GM21529 (cell line): ENCODE measurements at regions not wholly inside any gene's neighbourhood (a gene's known extent, or its start where the extent isn't known, plus 50 kb on each side); places are given as distances from the start of the nearest gene placed in this dataset.
A peak's percentile ranks its signal among the peaks of the same experiment; 100 is the strongest.
"Not testable (repeated sequence)": the region's sequence is repeated elsewhere in the genome, so short reads cannot be mapped to it uniquely, and the experiment has no call there.

Source experiments
- ATAC-seq: cut with Tn5 transposase; IDR thresholded peaks from one replicate; pipeline ENCODE4 v1.9.1; 2021; ENCODE audit not compliant: unreplicated experiment

DNA sequence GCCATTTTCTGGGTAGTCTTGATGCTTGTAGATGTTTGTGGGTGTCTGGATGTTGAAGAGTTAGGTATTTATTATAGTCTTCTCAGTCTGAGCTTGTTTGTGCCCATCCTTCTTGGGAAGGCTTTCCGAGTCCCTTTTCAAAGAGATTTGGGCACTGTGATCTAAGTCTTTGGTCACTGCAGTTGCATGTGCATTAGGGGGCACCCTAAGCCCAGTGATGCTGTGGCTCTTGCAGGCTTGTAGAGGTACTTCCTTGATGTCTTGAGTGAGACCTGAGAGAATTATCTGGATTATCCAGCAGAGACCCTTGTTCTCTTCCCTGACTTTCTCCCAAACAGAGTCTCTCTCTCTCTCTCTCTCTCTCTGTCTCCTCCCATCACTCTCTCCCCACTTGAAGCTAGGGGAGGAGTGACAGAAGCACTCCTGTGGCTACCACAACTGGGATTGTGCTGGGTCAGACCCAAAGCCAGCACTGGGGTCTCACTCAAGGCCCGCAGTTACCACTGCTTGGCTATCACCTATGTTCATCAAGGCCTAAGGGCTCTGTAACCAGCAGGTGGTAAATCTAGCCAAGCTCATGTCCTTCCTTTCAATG lies 68.5 kb downstream of the TMCO5A start:
- peak; percentile 74 for ATAC-seq

DNA sequence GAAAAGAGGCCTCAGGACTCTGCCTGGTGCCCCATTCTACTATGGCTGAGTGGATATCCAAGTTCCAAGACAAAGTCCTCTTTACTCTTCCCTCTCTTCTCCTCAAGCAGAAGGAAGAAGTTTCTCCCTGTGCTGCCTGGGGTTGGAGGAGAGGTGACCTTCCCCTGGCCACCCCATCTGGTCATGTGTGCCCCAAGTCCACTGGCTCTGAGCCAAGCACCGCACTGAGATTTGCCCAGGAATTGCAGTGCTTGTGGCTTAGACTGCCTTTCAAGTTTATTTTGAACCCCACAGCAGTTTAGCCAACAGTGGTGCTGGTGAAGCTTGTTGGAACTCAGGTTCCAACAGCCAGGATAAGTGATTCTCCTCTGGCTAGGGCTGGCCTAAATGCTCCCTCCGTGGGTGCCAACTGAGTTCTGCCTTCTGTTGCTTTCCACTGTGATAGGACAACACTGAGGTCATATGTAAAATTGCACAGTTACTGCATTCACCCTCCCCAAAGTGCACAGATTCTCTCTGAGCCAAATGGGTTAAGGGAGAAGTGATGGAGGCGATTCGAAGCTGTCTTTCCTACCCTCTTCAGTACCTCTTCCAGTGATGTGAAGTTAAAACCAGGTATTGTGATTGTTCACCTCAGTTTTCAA lies 69.9 kb downstream of the TMCO5A start:
- no peak for ATAC-seq

DNA sequence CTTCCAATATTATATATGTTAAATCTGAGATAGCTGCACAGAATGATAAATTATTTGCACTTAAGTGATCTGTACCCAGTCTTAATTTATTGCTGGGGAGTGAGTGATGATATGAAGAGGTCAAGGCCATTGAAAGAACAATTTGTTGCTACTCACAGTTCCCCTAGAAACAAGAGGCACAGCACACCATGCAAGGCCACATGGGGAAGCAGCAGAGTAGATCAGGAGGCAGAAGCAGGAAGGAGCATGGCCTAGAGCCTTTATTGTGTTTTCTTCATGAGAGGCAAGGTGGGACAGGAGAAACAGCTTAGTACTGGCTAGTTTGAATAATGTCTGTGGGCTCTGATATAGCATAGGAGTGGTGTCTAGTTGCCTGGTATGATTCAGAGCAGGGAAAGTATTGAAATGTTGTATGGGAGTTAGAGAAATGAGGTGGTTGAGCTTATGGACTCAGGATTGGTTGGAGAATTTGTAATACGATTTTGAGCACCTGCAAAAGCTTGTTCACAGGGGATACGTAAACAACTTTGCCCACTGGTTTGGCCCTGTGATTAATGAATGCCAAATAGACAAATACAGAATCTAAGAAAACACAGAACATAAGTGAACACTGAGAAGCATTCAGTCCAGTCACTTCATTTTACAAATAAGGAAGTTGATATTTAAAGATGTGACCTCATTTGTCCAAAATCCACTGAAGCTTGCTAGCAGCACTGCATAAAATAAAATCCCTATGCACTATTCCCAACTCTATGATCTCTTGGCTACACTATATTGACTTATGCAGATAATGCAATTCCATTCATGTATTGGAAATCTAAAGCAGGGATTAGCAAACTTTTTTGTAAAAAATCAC lies 71.7 kb downstream of the TMCO5A start:
- no peak for ATAC-seq

DNA sequence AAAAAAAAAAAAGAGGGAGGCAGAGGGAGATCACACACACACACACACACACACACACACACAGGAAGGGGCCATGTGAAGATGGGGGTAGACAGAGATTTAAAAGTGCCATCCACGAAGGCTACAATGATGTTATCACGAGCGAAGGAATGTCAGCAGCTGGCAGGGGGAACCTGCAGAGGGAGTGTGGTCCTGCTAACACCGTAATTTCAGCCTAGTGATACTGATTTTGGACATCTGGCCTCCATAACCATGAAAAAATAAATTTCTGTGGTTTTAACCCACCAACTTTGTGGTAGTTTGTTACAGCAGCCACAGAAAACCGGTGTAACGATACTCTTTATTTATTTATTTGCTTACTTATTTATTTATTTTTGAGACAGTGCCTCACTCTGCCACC lies 76.0 kb downstream of the TMCO5A start:
- no peak for ATAC-seq

DNA sequence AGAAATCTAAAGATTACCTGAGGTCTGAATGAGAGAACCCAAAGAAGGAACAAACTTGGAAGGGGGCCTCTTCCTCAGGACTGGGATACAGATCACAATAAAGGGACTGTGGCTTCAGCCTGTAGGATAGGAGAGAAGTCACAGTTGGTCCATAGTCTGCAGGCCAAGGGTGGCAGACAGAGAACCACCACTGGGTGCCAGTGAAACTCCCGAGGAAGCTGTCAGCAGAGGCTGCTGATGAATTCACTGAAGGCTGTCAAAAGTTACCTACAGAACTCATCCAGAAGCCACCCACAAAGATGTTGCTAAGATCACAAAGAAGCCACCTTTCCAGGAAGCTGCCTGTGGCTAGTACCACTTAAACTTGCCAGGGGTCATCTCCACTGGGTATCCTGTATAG lies 78.5 kb downstream of the TMCO5A start:
- ATAC-seq, result no peak

DNA sequence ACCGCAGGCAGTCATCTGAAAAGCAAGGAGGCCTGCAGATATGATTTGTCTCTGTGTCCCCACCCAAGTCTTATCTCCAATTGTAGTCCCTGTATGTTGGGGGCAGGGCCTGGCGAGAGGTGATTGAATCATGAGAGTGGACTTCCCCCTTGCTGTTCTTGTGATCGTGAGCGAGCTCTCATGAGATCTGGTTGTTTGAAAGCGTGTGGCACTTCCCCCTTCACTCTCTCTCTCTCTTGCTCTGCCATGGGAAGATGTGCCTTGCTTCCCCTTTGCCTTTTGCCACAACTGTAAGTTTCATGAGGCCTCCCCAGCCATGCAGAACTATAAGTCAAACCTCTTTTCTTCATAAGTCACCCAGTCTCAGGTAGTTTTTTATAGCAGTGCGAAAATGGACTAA lies 83.3 kb downstream of the TMCO5A start:
- ATAC-seq, result no peak

DNA sequence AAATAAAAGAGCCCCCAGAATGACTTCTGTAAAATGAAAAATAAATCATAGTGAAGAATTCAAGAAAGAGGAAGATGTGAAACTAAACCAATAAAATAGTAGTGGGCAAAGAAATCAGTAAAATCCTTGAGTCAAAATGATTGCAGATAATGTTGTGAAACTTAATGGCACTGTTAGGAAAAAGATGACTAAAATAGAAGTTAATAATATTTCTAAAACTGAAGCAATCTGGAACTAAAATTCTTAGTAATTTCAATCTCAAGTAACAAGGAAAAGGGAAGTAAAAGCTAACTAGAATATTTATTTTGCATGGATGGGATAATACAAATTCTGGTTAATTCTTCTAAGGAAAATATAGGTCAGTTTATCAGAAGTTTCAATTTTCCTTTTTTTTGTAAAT lies 84.6 kb downstream of the TMCO5A start:
- no peak for ATAC-seq

DNA sequence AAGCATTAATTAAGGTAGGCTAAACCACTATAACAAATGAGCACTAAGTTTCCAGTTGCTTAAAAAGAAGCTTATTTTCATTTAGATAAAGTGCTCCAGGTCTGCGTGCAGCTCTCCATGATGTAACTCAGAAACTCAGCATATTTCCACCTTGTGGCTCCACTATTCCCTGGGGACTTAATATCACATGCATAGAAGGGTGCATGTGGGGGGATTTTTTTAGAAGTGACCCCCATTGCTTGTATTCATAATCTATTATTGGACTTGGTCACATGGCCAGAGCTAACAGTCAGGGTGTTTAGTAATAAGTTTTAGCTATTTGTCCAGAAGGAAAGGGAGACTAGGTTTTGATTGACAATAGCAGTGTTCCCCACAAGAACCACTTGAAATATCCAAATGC lies 86.8 kb downstream of the TMCO5A start:
- ATAC-seq, result peak; percentile 63

DNA sequence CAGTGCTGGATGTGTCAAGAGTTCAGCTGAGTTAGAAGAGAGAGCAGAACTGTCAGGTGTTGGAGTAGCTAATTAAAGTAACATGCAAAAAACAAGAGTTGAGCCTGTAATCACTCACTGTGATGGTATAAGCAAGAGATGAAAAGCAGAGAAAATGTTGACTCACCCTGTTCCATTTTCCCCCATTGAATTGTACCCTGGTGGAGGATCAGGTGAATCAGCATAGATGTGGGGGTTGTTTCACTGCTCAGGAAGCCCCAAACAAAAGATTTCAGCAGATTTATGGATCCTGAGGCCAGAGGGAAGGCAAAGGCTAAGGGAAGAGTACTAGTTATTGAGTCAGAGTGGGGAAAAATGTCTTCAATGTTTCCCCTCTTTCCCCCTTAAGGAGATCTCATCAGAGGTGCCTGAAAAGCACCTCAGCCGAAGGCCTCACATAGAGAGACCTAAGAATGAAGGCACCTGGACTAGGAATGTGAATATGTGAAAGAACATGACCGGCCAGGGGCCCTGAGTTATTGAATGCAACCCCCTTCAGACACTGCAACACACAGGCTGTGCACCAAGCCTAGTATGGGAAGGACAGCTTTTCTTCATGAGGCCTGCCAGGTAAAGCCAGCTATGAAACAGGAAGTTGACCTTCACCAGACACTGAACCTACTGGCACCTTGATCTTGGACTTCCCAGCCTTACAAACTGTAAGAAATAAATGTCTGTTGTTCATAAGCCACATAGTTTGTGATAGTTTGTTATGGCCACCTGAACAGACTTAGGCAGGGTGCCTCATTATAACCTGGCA lies 90.1 kb downstream of the TMCO5A start:
- ATAC-seq, result no peak

DNA sequence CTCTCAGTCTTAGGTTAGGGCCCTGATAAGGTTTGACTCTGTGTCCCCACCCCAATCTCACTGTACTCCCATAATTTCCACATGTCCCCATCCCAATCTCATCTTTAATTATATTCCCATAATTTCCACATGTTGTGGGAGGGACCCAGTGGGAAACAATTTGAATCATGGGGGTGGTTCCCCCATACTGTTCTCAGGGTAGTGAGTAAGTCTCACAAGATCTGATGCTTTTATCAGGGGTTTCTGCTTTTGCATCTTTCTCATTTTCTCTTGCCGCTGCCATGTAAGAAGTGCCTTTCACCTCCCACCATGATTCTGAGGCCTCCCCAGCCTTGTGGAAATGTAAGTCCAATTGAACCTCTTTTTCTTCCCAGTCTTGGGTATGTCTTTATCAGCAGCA lies 91.2 kb downstream of the TMCO5A start:
- ATAC-seq, result not testable (repeated sequence)

DNA sequence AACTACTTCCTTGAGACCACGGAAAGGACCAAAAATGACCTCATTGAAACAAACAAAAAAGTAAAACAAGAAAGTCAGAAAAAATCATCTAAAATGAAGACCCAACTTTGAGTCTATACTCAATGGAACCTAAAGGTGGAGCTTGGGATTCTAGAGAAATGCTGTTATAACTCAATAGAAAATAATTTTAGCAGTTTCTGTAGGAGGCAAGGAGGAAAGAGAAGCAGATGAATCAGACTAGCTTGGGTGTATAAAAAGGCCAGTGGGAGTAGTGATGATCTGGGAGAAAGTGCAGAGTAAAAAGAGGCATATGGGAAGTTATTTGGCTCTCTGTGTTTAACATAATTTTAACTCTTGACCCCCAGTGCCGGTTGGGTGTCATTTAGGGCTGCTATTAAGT lies 94.4 kb downstream of the TMCO5A start:
- ATAC-seq, result no peak

DNA sequence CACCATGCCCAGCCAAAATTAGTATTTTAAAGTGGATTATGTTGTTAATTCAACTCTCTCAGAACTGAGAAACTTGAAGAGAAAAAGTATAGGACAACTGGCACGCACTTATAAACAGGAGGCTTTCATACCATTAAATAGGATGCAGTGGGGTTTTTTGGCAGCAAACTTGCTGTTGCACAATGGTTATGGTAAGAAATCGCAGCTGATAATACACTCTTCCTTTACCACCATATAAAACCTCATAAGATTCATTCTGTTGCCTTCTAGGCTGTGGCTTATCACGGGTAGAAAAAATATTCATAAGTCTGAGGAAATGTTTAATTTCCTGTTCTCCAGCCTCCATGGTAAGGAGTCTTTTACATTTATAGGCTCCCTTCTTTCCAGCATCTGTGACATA lies 95.3 kb downstream of the TMCO5A start:
- no peak for ATAC-seq

DNA sequence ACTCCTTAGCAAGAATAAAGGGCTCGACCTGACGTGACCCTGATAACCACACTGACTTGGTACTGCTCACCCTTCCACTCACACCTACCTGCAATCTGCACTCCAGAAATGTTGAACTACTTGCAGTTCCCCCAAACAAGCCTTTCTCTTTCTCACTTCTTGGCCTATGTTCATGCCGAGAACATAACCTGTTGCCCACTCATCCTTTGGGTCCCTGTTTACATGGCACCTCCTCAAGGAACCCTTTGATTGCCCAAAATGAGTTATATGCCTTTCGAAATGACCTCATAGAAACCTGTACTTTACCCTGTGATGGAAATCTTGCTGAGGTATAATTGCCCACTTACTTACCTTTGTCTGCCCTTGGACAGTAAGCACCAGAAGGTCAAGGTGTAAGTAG lies 96.2 kb downstream of the TMCO5A start:
- no peak for ATAC-seq

DNA sequence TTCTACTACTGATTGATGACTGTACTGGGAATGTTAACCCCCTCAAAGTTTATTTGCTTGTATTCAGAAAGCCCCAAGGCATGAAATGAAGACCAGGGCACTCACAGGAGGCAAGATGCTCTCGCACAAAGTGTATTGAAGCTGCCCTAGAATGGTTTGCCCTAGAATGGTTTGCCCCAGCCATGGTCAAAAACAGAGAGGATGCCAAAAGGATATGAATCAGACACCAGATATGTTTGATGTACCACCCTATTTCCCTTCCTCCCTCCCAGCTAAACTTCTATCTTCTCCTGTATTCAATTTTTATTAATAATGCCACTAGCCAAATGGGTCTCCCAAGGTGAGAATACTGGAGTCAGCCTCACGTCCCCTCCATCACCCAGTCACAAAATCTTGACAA lies 101.3 kb downstream of the TMCO5A start:
- no peak for ATAC-seq

DNA sequence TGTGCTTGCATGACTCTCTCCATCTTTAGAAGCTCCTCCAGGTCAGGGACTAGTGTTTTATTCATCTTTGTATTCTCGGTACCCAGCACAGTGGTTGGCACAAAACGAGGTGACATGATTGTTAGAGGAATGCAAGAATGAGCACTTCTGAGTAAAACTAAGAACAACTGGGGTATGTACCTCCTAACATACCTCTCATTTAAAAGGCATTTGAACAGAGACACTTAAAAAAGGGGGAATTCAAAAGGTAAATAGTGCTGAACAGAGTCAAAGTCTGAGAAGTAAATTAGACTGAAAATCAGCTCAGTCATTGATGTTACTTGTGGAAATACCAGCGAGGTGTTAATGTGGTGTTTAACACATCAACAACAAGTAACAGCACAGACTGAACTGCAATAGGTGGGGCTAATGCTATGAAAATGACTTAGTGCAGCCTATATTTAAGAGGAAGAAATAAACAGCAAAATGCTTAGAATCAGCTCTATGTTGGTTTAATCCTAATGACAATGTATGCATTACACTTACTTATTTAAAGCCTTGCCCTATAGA lies 102.4 kb downstream of the TMCO5A start:
- no peak for ATAC-seq

DNA sequence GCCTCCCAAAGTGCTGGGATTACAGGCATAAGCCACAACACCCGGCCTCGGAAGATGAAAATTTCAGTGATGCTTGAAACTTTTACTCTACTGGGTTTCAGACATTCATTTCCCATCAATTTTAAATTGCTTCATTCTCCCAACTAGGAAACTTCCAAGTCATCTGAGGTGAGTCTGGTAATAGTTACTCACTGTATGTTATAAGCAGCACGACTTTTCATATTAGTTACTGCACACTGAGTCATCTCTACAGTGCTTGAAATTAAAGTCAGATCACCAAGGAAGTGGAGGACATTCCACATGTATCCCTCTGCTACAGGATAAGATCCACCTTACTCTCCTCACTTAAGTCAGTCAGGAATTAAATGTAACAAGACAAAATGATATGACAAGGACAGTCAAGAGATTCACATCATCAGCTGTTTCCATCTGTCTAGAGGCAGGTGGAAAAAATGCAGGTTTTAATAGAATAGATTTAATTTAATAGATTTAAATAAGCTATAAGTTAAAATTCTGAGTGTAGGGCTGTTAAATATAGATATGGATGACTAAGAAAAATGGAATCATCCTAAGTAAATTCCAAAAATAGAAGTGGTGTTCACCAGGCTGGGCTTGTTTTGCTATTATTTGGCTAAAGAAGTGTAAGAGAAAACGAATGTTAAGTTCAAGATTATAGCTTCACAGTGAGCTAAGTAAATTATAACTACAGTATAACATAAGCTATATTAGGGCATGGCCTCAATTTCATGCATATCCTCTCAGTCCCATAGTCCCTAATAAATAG lies 104.4 kb downstream of the TMCO5A start:
- ATAC-seq, result no peak

DNA sequence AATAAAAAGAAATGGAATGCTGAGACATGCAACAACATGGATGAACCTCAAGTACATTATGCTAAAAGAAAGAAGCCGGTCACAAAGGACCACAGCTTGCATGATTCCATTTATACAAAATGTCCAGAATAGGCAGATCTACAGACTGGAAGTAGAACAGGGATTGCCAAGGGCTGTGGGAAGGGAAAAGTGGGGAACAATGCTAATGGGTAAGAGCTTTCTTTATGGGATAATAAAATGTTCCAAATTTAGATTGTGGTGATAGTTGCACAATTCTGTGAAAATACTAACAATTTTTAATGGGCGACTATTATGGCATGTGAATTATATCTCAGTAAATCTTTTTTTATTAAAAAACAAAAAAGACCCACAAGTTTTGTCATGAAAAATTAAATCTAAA lies 106.2 kb downstream of the TMCO5A start:
- no peak for ATAC-seq

DNA sequence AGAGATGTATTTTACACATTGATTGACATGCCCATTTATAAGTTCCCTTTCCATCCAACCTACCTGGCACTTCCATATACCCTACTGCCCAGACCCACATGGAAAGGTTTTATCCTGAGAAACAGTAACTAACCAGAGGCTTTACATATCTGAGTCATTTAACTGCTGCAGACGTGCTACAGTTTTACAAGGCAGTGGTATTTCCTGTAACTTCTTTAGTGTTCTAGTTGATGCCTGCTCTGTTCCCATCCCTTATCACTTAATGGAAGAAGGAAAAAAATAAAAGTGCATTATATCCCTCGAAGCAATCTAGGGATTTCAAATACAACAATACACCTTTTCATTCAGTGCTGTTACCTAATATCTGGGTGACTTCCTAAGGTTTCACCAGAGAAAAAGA lies 107.1 kb downstream of the TMCO5A start:
- ATAC-seq, result no peak

DNA sequence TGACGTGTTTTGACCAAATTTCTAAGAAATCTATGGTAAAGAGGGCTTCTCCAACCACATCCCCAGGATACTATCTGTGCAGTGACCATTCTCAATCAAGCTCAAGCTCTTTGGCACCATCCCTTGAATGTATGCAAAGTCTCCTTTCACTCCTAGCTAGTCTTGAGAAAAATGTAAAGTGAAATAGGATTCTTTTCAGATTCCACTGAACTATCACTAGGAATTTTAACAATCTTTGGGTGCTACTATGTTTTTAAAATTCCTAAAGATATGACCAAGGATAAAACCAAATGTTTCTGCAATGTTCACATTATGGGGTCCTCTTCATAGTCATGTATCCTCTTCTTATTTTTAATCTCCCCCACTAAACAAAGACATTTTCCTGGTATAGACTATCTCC lies 107.8 kb downstream of the TMCO5A start:
- no peak for ATAC-seq

DNA sequence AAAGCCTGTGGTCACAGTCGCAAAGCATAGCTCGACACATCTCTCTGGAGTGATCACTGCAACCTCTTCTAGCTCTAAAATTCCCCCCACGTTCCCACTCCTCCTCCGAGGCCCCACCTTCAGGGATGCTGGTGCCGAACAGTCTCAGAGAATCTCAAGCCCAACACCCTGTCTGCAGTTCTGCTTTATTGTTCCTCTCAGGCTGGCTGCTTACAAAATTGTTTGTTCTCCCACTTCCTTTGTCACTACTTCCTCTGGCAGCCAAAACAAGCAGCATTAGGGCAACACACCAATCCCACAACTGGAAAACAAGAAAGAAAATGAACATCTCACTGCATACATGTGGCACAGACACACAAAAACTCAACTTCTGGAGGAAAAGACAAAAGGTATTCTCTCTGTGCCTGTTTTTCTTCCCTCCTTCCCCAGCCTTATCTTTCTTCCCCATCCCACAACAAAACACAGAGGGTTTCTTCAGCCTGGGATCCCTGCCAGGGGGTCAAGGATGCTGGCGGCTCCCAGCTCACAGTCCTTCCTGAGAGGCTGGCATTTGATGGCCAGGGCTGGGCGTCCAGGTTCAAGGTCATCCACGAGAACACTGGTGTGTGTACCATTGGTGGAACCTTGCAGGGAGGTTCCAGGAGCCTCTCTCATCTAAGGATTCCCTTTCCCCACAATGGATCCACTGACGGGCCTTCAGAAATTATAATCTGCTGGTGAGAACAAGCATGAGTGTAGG lies 108.4 kb downstream of the TMCO5A start:
- no peak for ATAC-seq
